Ectodermal cell (in vitro differentiated cells): ENCODE measurements at regions not wholly inside any gene's neighbourhood (a gene's known extent, or its start where the extent isn't known, plus 50 kb on each side); places are given as distances from the start of the nearest gene placed in this dataset.

Experiments used
- H3K27ac ChIP-seq: 2 replicates; pipeline ENCODE4 v1.7.0; 2013; ENCODE audit warnings: mild to moderate bottlenecking, low read depth, low read length; ENCODE audit not compliant: insufficient read depth, poor library complexity, severe bottlenecking
- H3K27me3 ChIP-seq: 2 replicates; pipeline ENCODE4 v1.7.0; 2013; ENCODE audit warnings: mild to moderate bottlenecking, low read length; ENCODE audit not compliant: insufficient read depth, control insufficient read depth, poor library complexity, severe bottlenecking
- H3K36me3 ChIP-seq: one replicate; pipeline ENCODE4 v1.7.0; 2013; ENCODE audit warnings: low read length; ENCODE audit not compliant: control insufficient read depth, insufficient read depth
- H3K4me1 ChIP-seq: one replicate; pipeline ENCODE4 v1.7.0; 2013; ENCODE audit warnings: low read length; ENCODE audit not compliant: control insufficient read depth, insufficient read depth
- H3K4me3 ChIP-seq: 2 replicates; pipeline ENCODE4 v1.7.0; 2013; ENCODE audit warnings: low read depth, low read length, control low read depth; ENCODE audit not compliant: insufficient read depth
- H3K9me3 ChIP-seq: 2 replicates; pipeline ENCODE4 v1.7.0; 2013; ENCODE audit warnings: mild to moderate bottlenecking, low read length, moderate library complexity; ENCODE audit not compliant: control insufficient read depth
- WGBS, 2 experiments: methylation state at CpG; one replicate each; pipeline ENCODE4 v1.1.7; 2013; ENCODE audit warnings: missing lambda C conversion rate in 2 of 2; 5-methylcytosine and 5-hydroxymethylcytosine counted together

DNA sequence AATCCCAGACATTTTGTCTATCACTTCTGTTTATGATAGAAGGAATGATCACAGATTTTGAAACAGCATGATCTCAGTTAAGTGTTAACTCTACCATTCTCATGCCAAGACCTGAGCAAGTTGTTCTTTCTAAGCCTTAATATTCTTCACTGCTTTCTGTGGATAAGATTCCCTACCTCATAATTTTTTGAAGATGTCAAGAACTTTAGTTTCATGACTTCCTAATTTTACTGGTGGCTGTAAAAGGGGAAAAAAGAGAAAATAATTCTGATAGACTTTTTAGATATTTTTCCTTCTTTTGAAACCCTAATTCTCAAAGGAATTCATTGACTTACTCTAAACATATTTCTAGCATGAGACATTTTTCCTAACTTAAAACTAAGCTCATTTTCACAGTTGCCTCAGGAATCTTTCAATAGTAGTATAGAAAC is 520.0 kb upstream of the LUZP2 start:
- no peaks in the 10 kb centered on the region for H3K27me3 ChIP-seq
- H3K27ac ChIP-seq: no peak overlapping the region
- no peaks in the 10 kb centered on the region for H3K9me3 ChIP-seq
- H3K36me3 ChIP-seq: no peaks in the 10 kb centered on the region
- H3K4me3 ChIP-seq: no peak overlapping the region
- H3K4me1 ChIP-seq: peaks cover 12% of the 10 kb centered on the region

DNA sequence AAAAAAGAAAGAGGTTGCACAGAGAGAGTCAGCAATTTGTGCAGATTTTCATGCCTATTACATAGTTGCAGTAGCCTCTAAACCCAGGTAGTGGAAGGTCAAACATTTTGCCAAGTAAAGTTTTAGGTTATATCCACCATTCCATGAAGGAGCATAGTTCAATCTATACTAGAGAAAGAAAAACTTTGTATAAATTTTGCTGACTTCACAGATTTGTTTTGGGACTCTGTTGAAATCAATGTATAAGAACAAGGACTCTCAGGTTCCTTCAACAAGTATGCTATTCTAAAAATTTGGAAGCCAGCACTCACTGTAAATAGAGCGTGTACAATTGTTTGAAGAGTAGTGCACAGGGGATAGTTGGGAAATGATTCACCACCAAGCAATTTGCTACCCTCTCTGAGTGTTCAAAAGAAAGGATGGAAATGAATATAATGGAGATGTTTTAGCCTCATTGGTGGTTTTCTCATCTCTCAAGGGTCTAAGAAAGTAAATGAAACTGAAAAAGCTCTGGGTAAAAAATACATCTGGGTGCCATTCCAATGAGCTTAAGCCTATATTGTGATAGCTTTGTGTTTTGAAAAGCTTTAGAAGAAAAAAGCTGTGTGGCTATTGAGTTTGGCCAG is 508.4 kb upstream of the LUZP2 start:
- Histone ChIP-seq H3K4me3 (no peak overlapping the region), H3K36me3 (no peaks in the 10 kb centered on the region), H3K9me3 (no peaks in the 10 kb centered on the region), H3K27ac (no peak overlapping the region), H3K27me3 (no peaks in the 10 kb centered on the region), H3K4me1 (peaks cover 2% of the 10 kb centered on the region)
- WGBS, 2 experiments: 100% methylated on average over 1 of the region's 1 CpG

DNA sequence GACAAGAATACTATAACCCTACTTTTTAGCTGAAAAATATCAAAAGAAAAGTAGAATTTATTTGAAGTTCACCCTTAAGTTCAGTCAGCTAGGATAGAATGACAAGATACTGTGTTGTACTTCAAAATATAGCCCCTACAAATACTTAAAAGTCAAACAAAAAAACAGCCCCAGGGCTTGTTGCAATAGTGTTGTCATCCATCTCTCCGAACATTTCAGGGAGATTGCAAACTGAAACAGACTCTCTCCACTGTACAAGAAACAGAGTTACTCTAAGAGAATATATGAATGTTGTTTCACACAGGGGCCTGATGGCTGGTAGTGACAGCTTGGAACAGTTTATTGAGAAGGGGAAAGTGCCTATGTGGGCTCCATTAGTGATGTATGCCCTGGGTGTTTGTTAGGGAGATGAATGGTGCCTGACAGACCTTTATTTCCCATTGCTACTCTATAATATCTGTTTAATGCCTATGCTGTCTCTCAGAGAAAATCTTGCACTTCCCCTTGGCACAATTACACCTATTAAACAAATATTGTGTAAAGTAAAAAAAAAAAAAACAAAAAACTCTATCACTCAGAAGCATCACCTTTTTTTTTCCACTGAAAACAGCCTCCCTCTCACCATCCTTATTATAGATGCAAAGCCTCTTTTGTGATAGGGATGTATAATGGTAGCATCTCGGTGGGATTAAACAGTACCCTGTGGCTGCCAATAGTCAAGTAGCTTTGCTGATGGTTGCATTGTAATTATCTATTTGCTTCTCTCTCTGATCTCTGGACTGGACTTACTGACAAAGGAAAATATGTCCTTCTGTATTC is 506.3 kb upstream of the LUZP2 start:
- Histone ChIP-seq H3K9me3 (no peaks in the 10 kb centered on the region), H3K27ac (no peak overlapping the region), H3K4me1 (peaks cover 2% of the 10 kb centered on the region), H3K27me3 (no peaks in the 10 kb centered on the region), H3K4me3 (no peak overlapping the region), H3K36me3 (no peaks in the 10 kb centered on the region)
- WGBS, 2 experiments: 77% methylated on average over 2 of the region's 2 CpGs; no CpG with 5 or more reads in 1 of the 2 experiments

DNA sequence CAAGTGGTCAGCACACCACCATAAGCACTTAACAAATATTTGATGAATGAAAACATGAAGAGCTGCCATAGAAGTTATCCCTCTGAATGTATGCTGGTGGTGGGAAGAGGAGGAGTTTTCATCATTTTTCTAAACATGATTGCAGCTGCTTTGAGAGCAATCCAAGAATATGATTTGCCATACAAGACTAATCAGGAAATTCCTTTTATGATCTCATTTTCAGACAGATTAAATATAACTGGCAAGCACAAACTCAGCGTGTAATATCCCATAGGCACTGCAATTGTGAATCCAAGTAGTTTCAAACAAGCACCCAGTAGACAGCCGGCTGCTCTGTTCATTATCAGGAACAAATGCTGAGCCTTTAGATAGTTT is 505.7 kb upstream of the LUZP2 start:
- H3K27me3 ChIP-seq: no peaks in the 10 kb centered on the region
- H3K36me3 ChIP-seq: no peaks in the 10 kb centered on the region
- 93 to 98% methylated on average over 2 of the region's 2 CpGs for WGBS, 2 experiments
- H3K4me1 ChIP-seq: peaks cover 2% of the 10 kb centered on the region
- H3K4me3 ChIP-seq: no peak overlapping the region
- H3K27ac ChIP-seq: no peak overlapping the region
- no peaks in the 10 kb centered on the region for H3K9me3 ChIP-seq

DNA sequence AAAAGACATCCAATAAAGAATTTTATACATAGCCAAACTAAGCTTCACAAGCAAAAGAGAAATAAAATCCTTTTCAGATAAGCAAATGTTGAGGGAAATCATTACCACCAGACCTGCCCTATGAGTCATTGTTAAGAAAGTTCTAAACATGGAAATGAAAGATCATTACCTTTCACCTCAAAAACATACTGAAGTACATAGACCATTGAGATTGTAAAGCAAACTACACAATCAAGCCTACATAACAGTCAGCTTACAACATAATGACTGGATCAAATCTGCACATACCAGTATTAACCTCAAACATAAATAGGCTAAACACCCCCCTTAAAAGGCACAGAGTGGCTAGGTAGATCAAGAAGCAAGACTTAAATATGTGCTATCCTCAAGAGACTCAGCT is 501.0 kb upstream of the LUZP2 start:
- Histone ChIP-seq H3K4me1 (peaks cover 2% of the 10 kb centered on the region), H3K27me3 (no peaks in the 10 kb centered on the region), H3K4me3 (no peak overlapping the region), H3K27ac (no peak overlapping the region), H3K9me3 (peaks cover 3% of the 10 kb centered on the region), H3K36me3 (no peaks in the 10 kb centered on the region)

DNA sequence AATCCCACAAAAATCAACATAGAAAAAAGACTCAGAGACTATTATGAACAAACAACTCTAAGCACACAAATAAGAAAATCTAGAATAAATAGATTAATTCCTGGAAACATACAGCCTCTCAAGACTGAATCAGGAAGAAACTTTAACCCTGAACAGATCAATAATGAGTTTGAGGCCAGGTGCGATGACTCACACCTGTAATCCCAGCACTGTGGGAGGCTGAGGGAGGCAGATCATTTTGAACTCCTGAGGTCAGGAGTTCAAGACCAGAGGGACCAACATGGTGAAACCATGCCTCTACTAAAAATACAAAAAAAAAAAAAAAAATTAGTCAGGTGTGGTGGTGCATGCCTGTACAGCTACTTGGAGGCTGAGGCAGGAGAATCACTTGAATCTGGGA is 499.5 kb upstream of the LUZP2 start:
- peaks cover 3% of the 10 kb centered on the region for H3K9me3 ChIP-seq
- no peaks in the 10 kb centered on the region for H3K4me1 ChIP-seq
- no peak overlapping the region for H3K27ac ChIP-seq
- H3K4me3 ChIP-seq: no peak overlapping the region
- no peaks in the 10 kb centered on the region for H3K36me3 ChIP-seq
- no peaks in the 10 kb centered on the region for H3K27me3 ChIP-seq
- 96 to 100% methylated on average over 1 of the region's 1 CpG for WGBS, 2 experiments

DNA sequence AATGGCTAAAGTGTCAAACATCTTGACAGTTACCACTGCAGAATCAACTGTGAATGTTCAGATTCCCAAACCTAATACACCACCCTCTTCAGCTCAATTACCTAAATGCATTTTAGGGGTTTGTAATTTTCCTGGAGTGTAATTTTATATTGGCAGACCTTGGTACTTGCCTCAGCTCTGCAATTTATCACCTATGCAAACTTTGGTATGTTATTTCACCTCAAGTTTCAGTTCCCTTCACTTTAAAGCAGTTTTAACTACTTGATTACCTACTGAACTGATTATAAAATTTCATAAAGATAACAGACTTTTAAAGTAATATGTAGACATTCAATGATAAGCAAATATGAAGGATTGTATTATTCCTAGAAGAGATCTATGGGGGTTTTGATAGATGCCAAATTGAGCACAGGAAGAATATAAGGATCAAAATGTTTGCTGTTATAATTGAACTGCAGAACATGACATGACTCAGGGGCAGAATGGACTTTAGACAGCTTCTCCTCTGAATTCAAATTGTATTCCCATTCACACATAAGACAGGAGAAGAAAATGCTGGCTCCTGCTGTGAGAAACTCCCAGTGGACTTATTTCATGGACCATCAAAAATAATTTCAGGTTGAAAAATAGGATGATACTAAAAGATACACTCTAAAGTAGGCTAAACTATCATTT is 491.5 kb upstream of the LUZP2 start:
- Histone ChIP-seq H3K4me3 (no peak overlapping the region), H3K4me1 (no peaks in the 10 kb centered on the region), H3K36me3 (no peaks in the 10 kb centered on the region), H3K27ac (no peak overlapping the region), H3K27me3 (no peaks in the 10 kb centered on the region), H3K9me3 (no peaks in the 10 kb centered on the region)

DNA sequence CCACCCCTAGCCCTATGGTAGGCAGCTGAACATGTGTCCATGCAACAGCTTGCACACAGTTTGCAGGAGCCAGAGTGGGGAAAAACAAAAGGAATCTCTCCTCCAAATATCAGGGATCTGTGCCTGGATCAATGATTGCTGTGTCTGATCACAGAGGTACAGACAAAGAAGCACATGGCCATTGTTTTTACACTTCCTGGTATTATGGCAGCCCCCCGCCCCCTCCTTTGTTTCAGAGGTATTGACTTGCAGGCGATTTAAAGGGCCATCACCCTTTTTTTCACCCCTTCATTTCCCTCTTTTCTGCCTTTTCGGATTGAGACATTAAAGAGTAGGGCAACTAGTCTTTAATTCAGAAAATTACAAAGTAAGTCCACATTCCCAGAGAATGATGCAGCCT is 453.0 kb upstream of the LUZP2 start:
- Histone ChIP-seq H3K4me1 (no peaks in the 10 kb centered on the region), H3K27ac (no peak overlapping the region), H3K36me3 (no peaks in the 10 kb centered on the region), H3K4me3 (no peak overlapping the region), H3K9me3 (no peaks in the 10 kb centered on the region), H3K27me3 (no peaks in the 10 kb centered on the region)
- 95 to 100% methylated on average over 3 of the region's 3 CpGs for WGBS, 2 experiments

DNA sequence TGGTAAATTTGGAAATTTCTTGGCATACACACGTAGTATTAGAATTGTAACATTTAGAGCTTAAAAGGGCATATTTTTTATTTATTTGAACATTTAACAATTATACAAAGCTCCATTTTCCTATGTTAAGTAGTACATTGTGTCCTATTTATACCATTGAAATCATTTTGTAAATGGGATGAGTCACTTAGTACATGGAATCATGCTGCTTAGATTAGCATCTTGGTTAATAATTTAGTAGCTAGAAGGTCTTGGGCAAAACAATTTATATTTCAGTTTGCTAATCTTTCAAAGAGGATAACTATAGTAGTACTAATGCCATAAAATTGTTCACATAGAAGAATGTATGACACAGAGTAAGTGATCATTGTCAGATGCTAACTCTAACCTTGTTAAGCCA is 450.1 kb upstream of the LUZP2 start:
- Histone ChIP-seq H3K27ac (no peak overlapping the region), H3K4me3 (no peak overlapping the region), H3K4me1 (no peaks in the 10 kb centered on the region), H3K36me3 (no peaks in the 10 kb centered on the region), H3K9me3 (no peaks in the 10 kb centered on the region), H3K27me3 (no peaks in the 10 kb centered on the region)
- WGBS, 2 experiments: no CpG with 5 or more reads among the region's 1 CpG

DNA sequence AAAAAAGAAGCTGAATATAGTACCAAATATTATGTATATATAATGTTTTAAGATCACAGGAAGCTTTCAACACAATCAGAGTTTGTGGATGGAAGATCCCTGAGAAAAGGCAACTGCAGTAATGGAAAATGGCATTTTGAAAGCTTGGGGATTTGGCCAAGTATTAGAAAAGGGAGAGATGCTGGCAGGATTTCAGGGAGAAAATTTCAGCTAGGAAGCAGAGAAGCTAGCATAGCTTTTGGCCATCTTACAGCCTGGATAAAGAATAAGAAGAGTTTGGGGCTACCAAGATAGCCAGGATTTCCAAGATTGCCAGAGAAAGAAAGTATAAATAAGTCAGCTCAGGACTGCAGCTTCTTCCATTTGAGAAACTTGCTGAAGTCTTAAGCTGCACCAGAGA is 440.8 kb upstream of the LUZP2 start:
- H3K4me1 ChIP-seq: no peaks in the 10 kb centered on the region
- no peak overlapping the region for H3K4me3 ChIP-seq
- H3K36me3 ChIP-seq: no peaks in the 10 kb centered on the region
- H3K9me3 ChIP-seq: no peaks in the 10 kb centered on the region
- no peaks in the 10 kb centered on the region for H3K27me3 ChIP-seq
- no peak overlapping the region for H3K27ac ChIP-seq
